Cardiac fibroblast (primary cell): ENCODE measurements at regions not wholly inside any gene's neighbourhood (a gene's known extent, or its start where the extent isn't known, plus 50 kb on each side); places are given as distances from the start of the nearest gene placed in this dataset.

Experiments
- DNase-seq, 2 donors: peaks; one replicate each; pipeline versions ENCODE4 v3.0.0 to v3.0.0-alpha.2; 2010; ENCODE audit warnings: low read depth in 2 of 2
- H3K4me3 ChIP-seq, 2 donors: replicated peaks in 1 of 2; 1 replicate in 1 of 2; 2 replicates in 1 of 2; pipeline ENCODE4 v1.5.1; 2011; ENCODE audit warnings: low read depth in 2 of 2, low read length in 2 of 2, mild to moderate bottlenecking in 2 of 2, moderate library complexity in 1 of 2
- TF ChIP-seq, protein P1 (sequence below): IDR thresholded peaks from one replicate; pipeline ENCODE4 v1.5.1; 2011; ENCODE audit warnings: low read depth, mild to moderate bottlenecking, low read length, inconsistent platforms

GRCh38 chr3:145383416-145383815 lies 777.6 kb downstream of the PLOD2 start:
- no peak for DNase-seq
- no peak overlapping the region for H3K4me3 ChIP-seq
- TF ChIP-seq, protein P1, sequence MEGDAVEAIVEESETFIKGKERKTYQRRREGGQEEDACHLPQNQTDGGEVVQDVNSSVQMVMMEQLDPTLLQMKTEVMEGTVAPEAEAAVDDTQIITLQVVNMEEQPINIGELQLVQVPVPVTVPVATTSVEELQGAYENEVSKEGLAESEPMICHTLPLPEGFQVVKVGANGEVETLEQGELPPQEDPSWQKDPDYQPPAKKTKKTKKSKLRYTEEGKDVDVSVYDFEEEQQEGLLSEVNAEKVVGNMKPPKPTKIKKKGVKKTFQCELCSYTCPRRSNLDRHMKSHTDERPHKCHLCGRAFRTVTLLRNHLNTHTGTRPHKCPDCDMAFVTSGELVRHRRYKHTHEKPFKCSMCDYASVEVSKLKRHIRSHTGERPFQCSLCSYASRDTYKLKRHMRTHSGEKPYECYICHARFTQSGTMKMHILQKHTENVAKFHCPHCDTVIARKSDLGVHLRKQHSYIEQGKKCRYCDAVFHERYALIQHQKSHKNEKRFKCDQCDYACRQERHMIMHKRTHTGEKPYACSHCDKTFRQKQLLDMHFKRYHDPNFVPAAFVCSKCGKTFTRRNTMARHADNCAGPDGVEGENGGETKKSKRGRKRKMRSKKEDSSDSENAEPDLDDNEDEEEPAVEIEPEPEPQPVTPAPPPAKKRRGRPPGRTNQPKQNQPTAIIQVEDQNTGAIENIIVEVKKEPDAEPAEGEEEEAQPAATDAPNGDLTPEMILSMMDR = no peak

DNA sequence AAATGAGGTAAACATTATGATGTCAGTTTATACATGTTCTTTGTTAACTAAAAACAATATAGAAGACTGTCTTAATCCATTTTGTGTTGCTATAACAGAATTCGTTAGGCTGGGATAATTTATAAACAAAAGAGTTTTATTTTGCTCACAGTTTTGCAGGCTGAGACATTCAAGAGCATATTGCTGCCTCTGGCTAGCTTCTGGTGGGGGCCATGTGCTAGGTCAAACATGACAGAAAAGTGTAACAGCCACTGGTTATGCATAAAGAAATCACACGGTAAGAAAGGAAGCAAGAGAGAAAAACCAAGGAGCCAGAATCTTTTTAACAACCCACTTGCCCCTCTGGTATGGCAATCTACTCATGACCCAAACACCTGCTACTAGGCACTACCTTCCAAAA lies 776.7 kb downstream of the PLOD2 start:
- no peak overlapping the region for H3K4me3 ChIP-seq
- TF ChIP-seq, protein P1 = no peak
- DNase-seq = no peak

- DNase-seq = no peak
- H3K4me3 ChIP-seq = no peak overlapping the region
- TF ChIP-seq, protein P1 = no peak
These were observed 773.8 kb downstream of the PLOD2 start for GRCh38 chr3:145387211-145387610.

DNA sequence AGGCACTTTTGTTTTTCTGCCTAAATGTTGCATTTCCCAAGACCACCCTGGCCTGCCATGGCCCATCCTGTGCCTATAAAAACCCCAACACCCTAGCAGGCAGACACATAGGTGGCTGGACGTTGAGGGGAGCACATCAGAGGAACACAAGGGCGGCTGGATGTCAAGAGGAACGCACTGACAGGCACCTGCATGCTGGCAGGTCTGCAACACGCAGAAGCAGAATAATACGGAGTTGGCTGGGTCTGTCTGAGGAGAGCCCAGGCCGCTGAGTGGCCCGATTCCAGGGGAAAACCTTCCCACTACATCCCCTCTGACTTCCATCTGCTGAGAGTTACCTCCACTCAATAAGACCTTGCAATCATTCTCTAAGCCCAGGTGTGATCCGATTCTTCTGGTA lies 765.6 kb downstream of the PLOD2 start:
- TF ChIP-seq, protein P1 = no peak
- no peak for DNase-seq
- no peak overlapping the region for H3K4me3 ChIP-seq

GRCh38 chr3:145411605-145412004 lies 749.4 kb downstream of the PLOD2 start:
- H3K4me3 ChIP-seq = no peak overlapping the region
- TF ChIP-seq, protein P1 = no peak
- no peak for DNase-seq

DNA sequence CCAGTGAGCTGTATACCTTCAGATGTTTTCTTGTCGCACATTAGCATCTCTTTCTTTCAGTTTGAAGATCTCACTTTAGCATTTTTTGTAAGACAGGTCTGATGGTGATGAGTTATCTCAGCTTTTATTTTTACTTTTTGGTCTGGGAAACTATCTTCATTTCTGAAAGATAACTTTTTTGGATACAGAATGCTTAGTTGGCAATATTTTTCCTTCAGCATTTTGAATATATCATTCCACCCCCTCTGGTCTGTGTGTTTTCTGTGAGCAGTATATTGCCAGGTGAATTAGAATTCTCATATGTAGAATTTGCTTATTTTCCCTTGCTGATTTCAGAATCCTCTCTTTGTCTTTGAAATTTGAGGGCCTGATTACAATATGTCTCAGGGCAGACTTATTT lies 743.3 kb downstream of the PLOD2 start:
- TF ChIP-seq, protein P1 = no peak
- no peak overlapping the region for H3K4me3 ChIP-seq
- no peak for DNase-seq

- TF ChIP-seq, protein P1 = no peak
- DNase-seq = no peak
- no peak overlapping the region for H3K4me3 ChIP-seq
These were observed 738.4 kb downstream of the PLOD2 start for GRCh38 chr3:145422556-145422955.
